K562 (cell line): ENCODE measurements at regions not wholly inside any gene's neighbourhood (a gene's known extent, or its start where the extent isn't known, plus 50 kb on each side); places are given as distances from the start of the nearest gene placed in this dataset.

Experiments used
- ARID2 ChIP-seq: fragments of 450-650 bp; IDR thresholded peaks from 2 replicates; pipeline ENCODE4 v1.6.1; 2017; ENCODE audit warnings: antibody characterized with exemption, mild to moderate bottlenecking
- BMI1 ChIP-seq: fragments of 150-350 bp; IDR thresholded peaks from 2 replicates; pipeline ENCODE4 v1.6.1; 2014; ENCODE audit warnings: low read length
- GTF2E2 ChIP-seq: fragments of 200-800 bp; sonication (Bioruptor generic); IDR thresholded peaks from 2 replicates; pipeline ENCODE4 v1.6.1; 2016; ENCODE audit warnings: missing genetic modification characterization, missing compliant biosample characterization
- MEIS2 ChIP-seq: fragments of 450-650 bp; IDR thresholded peaks from 2 replicates; pipeline ENCODE4 v1.6.1; 2014; ENCODE audit warnings: mild to moderate bottlenecking; ENCODE audit not compliant: partially characterized antibody
- NELFE ChIP-seq: IDR thresholded peaks from 2 replicates; pipeline ENCODE4 v1.6.1; 2011; ENCODE audit warnings: mild to moderate bottlenecking; ENCODE audit not compliant: insufficient read depth, insufficient read length
- NFRKB ChIP-seq: fragments of 450-650 bp; IDR thresholded peaks from 2 replicates; pipeline ENCODE4 v1.6.1; 2016; ENCODE audit warnings: low read depth
- PURB ChIP-seq: sonication (generic); formaldehyde crosslinking; IDR thresholded peaks from 2 replicates; pipeline ENCODE4 v1.9.0; 2021; ENCODE audit warnings: low read depth, mild to moderate bottlenecking, missing genetic modification reagents
- SETDB1 ChIP-seq: IDR thresholded peaks from one replicate; pipeline ENCODE4 v1.6.1; 2012; ENCODE audit warnings: low read length, control low read depth, inconsistent platforms
- SMARCA4 ChIP-seq: fragments of 450-650 bp; IDR thresholded peaks from 2 replicates; pipeline ENCODE4 v1.6.1; 2016
- SMARCE1 ChIP-seq: fragments of 450-650 bp; IDR thresholded peaks from 2 replicates; pipeline ENCODE4 v1.7.1; 2016; ENCODE audit warnings: mild to moderate bottlenecking
- SPI1 ChIP-seq: IDR thresholded peaks from 2 replicates; pipeline ENCODE4 v1.6.1; 2011; ENCODE audit warnings: low read depth, low read length, control low read depth, borderline replicate concordance
- TBP ChIP-seq: optimal IDR thresholded peaks from 2 replicates; pipeline ENCODE3; 2011; ENCODE audit warnings: low read depth, low read length, improper control_type of control experiment
- ZEB2 ChIP-seq: fragments of 450-650 bp; IDR thresholded peaks from 2 replicates; pipeline ENCODE4 v1.6.1; 2016
- ZNF444 ChIP-seq: fragments of 250-450 bp; sonication (Bioruptor Pico); IDR thresholded peaks from 2 replicates; pipeline ENCODE4 v1.4.0; 2020; ENCODE audit warnings: mild to moderate bottlenecking, moderate library complexity
- ZNF830 ChIP-seq: fragments of 250-450 bp; sonication (Bioruptor Pico); IDR thresholded peaks from 2 replicates; pipeline ENCODE4 v1.5.0; 2021; ENCODE audit warnings: mild to moderate bottlenecking
- TF ChIP-seq, protein P1 (sequence below): fragments of 250-450 bp; sonication (Bioruptor Pico); IDR thresholded peaks from 2 replicates; pipeline ENCODE4 v1.8.0; 2022; ENCODE audit warnings: moderate library complexity, mild to moderate bottlenecking, inconsistent platforms
- TF ChIP-seq, protein P2 (sequence below), 2 experiments: fragments of 150-350 bp in 1 of 2; IDR thresholded peaks; 2 replicates each; pipeline ENCODE4 v1.6.1; 2012 to 2016; ENCODE audit warnings: low read depth in 2 of 2, low read length in 2 of 2, mild to moderate bottlenecking in 1 of 2, moderate library complexity in 1 of 2
- TF ChIP-seq, protein P3 (sequence below): sonication (generic); formaldehyde crosslinking; IDR thresholded peaks from 2 replicates; pipeline ENCODE4 v1.5.0; 2020; ENCODE audit warnings: missing genetic modification reagents
- TF ChIP-seq, protein P4 (sequence below): sonication (generic); formaldehyde crosslinking; IDR thresholded peaks from 2 replicates; pipeline ENCODE4 v1.8.1; 2023; ENCODE audit warnings: mild to moderate bottlenecking, missing genetic modification reagents, moderate library complexity
- TF ChIP-seq, protein P5 (sequence below), 2 experiments: fragments of 450-650 bp; IDR thresholded peaks; 2 replicates each; pipeline ENCODE4 v1.6.1; 2018; ENCODE audit warnings: mild to moderate bottlenecking in 2 of 2, low read depth in 1 of 2; ENCODE audit not compliant: partially characterized antibody in 2 of 2

DNA sequence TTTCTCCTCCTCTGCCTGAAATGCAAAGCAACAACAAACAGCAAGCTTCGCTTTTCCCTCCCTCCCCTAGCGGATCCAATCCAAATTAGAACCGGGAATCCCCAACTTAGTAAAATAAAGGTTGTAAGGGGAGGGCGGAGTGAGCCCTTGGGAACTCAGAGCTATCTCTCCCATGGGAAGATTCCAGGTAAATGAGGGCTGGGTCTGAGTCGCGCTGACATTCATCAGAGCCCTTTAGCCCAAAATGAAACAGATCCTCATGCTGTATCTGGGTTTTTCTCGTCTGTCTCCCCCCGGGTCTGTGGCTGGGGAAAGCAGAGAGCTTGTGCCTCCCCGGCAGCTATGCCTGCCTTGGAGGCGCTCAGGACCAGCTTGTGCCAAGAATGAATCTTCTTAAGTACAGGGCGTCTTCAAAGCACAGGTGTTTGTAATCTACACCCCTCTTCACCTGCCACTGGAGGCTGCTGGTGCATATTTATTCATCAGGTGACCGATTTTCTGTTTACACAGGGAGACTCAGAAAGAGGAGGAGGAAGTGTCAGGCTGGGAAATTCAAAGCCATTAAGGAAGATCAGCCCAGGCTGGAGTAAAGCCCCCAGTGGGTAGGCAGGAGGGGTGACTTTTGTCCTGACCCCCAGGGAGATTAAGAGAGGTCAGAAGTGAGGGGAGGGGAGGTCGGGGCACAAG is 55.0 kb upstream of the GSE1 start (continued):
- TF ChIP-seq ZEB2 (peak; percentile 44; the same call in 1 of the 2 replicates), PURB (CRISPR knock-in tag) (no peak), MEIS2 (no peak), TBP (peak; percentile 37), ZNF444 (CRISPR knock-in tag) (no peak), SPI1 (peak; percentile 60; the same call in 1 of the 2 replicates), ZNF830 (CRISPR knock-in tag) (no peak), SETDB1 (no peak), NELFE (no peak), ARID2 (0 out of 2 replicates have a peak, but pooled peaks have one; percentile 29), SMARCE1 (no peak), BMI1 (no peak), NFRKB (0 out of 2 replicates have a peak, but pooled peaks have one; percentile 12), SMARCA4 (0 out of 2 replicates have a peak, but pooled peaks have one; percentile 30), GTF2E2 (tag) (no peak)
- TF ChIP-seq, protein P1, sequence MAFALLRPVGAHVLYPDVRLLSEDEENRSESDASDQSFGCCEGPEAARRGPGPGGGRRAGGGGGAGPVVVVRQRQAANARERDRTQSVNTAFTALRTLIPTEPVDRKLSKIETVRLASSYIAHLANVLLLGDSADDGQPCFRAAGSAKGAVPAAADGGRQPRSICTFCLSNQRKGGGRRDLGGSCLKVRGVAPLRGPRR, result no peak
- TF ChIP-seq, protein P2, sequence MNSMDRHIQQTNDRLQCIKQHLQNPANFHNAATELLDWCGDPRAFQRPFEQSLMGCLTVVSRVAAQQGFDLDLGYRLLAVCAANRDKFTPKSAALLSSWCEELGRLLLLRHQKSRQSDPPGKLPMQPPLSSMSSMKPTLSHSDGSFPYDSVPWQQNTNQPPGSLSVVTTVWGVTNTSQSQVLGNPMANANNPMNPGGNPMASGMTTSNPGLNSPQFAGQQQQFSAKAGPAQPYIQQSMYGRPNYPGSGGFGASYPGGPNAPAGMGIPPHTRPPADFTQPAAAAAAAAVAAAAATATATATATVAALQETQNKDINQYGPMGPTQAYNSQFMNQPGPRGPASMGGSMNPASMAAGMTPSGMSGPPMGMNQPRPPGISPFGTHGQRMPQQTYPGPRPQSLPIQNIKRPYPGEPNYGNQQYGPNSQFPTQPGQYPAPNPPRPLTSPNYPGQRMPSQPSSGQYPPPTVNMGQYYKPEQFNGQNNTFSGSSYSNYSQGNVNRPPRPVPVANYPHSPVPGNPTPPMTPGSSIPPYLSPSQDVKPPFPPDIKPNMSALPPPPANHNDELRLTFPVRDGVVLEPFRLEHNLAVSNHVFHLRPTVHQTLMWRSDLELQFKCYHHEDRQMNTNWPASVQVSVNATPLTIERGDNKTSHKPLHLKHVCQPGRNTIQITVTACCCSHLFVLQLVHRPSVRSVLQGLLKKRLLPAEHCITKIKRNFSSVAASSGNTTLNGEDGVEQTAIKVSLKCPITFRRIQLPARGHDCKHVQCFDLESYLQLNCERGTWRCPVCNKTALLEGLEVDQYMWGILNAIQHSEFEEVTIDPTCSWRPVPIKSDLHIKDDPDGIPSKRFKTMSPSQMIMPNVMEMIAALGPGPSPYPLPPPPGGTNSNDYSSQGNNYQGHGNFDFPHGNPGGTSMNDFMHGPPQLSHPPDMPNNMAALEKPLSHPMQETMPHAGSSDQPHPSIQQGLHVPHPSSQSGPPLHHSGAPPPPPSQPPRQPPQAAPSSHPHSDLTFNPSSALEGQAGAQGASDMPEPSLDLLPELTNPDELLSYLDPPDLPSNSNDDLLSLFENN (IDR thresholded peaks at IDR 0.05; ENCODE audit: low read depth in 2 of 2, low read length in 2 of 2), result no peak
- TF ChIP-seq, protein P3, sequence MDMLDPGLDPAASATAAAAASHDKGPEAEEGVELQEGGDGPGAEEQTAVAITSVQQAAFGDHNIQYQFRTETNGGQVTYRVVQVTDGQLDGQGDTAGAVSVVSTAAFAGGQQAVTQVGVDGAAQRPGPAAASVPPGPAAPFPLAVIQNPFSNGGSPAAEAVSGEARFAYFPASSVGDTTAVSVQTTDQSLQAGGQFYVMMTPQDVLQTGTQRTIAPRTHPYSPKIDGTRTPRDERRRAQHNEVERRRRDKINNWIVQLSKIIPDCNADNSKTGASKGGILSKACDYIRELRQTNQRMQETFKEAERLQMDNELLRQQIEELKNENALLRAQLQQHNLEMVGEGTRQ (CRISPR knock-in tag), result no peak; the same call in 1 of the 2 replicates
- TF ChIP-seq, protein P4, sequence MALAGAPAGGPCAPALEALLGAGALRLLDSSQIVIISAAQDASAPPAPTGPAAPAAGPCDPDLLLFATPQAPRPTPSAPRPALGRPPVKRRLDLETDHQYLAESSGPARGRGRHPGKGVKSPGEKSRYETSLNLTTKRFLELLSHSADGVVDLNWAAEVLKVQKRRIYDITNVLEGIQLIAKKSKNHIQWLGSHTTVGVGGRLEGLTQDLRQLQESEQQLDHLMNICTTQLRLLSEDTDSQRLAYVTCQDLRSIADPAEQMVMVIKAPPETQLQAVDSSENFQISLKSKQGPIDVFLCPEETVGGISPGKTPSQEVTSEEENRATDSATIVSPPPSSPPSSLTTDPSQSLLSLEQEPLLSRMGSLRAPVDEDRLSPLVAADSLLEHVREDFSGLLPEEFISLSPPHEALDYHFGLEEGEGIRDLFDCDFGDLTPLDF (CRISPR knock-in tag), result no peak
- TF ChIP-seq, protein P5, sequence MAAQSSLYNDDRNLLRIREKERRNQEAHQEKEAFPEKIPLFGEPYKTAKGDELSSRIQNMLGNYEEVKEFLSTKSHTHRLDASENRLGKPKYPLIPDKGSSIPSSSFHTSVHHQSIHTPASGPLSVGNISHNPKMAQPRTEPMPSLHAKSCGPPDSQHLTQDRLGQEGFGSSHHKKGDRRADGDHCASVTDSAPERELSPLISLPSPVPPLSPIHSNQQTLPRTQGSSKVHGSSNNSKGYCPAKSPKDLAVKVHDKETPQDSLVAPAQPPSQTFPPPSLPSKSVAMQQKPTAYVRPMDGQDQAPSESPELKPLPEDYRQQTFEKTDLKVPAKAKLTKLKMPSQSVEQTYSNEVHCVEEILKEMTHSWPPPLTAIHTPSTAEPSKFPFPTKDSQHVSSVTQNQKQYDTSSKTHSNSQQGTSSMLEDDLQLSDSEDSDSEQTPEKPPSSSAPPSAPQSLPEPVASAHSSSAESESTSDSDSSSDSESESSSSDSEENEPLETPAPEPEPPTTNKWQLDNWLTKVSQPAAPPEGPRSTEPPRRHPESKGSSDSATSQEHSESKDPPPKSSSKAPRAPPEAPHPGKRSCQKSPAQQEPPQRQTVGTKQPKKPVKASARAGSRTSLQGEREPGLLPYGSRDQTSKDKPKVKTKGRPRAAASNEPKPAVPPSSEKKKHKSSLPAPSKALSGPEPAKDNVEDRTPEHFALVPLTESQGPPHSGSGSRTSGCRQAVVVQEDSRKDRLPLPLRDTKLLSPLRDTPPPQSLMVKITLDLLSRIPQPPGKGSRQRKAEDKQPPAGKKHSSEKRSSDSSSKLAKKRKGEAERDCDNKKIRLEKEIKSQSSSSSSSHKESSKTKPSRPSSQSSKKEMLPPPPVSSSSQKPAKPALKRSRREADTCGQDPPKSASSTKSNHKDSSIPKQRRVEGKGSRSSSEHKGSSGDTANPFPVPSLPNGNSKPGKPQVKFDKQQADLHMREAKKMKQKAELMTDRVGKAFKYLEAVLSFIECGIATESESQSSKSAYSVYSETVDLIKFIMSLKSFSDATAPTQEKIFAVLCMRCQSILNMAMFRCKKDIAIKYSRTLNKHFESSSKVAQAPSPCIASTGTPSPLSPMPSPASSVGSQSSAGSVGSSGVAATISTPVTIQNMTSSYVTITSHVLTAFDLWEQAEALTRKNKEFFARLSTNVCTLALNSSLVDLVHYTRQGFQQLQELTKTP (IDR thresholded peaks at IDR 0.05; ENCODE audit: low read depth in 1 of 2, partially characterized antibody in 2 of 2), result peak in 1 of 2 experiments; percentile 12
